Lower lobe of right lung (tissue), 2 donors: ENCODE measurements at regions not wholly inside any gene's neighbourhood (a gene's known extent, or its start where the extent isn't known, plus 50 kb on each side); places are given as distances from the start of the nearest gene placed in this dataset.

ENCODE experiments used
- ATAC-seq, 2 donors: fragments of 200-7000 bp; cut with Tn5 transposase; one replicate each; pipeline ENCODE4 v1.9.1; 2020 to 2022; ENCODE audit warnings: mild to moderate bottlenecking in 2 of 2, moderate library complexity in 2 of 2
- DNase-seq: peaks from one replicate; pipeline ENCODE4 v3.0.0-alpha.2; 2020
- H3K27ac ChIP-seq: fragments of 200-600 bp; one replicate; pipeline ENCODE4 v1.8.0; 2022
- H3K27me3 ChIP-seq: fragments of 200-600 bp; one replicate; pipeline ENCODE4 v1.8.0; 2022; ENCODE audit warnings: low read depth
- H3K36me3 ChIP-seq: fragments of 200-600 bp; one replicate; pipeline ENCODE4 v1.8.0; 2022; ENCODE audit warnings: mild to moderate bottlenecking
- H3K4me1 ChIP-seq: fragments of 200-600 bp; one replicate; pipeline ENCODE4 v1.8.0; 2022
- H3K4me3 ChIP-seq: fragments of 200-600 bp; one replicate; pipeline ENCODE4 v1.8.0; 2022; ENCODE audit warnings: mild to moderate bottlenecking
- H3K9me3 ChIP-seq: fragments of 200-600 bp; one replicate; pipeline ENCODE4 v1.8.0; 2022
- intact Hi-C: fragments of 100-400 bp; cut with DNase I; formaldehyde crosslinking; loops from one replicate; pipeline ENCODE4 v1.11.0; 2022
- TF ChIP-seq, protein P1 (sequence below): fragments of 200-600 bp; IDR thresholded peaks from one replicate; pipeline ENCODE4 v1.8.0; 2022; ENCODE audit warnings: antibody characterized with exemption, mild to moderate bottlenecking
- donor health status: DM: no; HTN: yes; CAD: no; lungs with severe emphysema.

DNA sequence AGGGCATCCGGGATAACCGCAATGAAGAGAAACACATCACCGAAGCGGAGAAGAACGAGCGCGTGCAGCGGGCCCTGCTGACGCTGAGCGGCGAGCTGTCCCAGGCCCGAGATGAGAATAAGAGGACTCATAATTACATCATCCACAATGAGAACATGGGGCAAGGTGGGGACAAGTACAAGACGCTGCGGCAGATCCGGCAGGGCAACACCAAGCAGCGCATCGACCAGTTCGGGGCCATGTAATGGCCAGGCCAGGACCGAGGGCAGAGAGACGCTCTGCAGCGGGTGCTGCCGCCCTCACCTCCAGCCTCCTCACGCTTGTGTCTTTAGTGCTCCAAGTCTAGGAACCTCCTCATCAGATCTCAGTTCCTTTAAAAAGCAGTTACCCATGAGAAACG lies 863.7 kb upstream of the ALCAM start:
- Histone ChIP-seq H3K27ac (no peak overlapping the region), H3K4me1 (no peaks in the 10 kb centered on the region), H3K9me3 (no peaks in the 10 kb centered on the region), H3K27me3 (no peaks in the 10 kb centered on the region), H3K4me3 (no peak overlapping the region), H3K36me3 (no peaks in the 10 kb centered on the region)
- TF ChIP-seq, protein P1, sequence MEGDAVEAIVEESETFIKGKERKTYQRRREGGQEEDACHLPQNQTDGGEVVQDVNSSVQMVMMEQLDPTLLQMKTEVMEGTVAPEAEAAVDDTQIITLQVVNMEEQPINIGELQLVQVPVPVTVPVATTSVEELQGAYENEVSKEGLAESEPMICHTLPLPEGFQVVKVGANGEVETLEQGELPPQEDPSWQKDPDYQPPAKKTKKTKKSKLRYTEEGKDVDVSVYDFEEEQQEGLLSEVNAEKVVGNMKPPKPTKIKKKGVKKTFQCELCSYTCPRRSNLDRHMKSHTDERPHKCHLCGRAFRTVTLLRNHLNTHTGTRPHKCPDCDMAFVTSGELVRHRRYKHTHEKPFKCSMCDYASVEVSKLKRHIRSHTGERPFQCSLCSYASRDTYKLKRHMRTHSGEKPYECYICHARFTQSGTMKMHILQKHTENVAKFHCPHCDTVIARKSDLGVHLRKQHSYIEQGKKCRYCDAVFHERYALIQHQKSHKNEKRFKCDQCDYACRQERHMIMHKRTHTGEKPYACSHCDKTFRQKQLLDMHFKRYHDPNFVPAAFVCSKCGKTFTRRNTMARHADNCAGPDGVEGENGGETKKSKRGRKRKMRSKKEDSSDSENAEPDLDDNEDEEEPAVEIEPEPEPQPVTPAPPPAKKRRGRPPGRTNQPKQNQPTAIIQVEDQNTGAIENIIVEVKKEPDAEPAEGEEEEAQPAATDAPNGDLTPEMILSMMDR = no peak
- intact Hi-C loops = no loop called here
- ATAC-seq (no peak), DNase-seq (no peak)

DNA sequence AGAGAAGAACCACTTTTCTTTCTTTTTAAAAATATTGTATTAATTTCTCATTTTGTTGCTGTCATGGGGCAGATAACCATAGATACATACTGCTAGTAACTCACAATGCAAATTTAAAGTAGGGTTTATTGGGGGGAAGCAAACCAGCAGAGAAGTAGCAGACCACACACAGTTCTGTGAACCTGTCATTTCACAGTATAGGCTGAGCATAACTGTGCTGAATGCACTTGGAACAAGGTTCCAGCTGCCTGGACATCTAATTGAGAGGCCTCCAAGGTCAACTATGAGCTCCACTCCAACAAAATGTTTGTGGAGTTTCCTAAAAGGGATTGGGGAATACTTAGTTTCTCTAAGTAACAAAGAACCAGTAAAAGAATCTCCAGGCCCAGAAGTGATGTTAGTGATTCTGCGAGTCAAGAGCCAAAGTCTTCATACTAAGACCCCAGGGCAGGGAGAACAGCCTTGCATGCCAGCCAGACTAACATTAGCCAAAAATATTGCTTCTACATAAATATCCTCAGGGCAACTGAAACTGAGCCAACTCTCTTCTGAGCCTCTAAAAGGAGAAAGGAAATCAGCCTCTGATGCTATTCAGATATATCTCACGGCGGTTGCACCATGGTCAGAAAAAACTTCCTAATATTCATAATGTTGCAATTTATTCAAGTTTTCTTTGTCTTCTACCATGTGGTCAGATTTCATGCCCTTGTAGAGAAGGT lies 856.4 kb upstream of the ALCAM start:
- no peaks in the 10 kb centered on the region for H3K27me3 ChIP-seq
- H3K27ac ChIP-seq = no peak overlapping the region
- no peaks in the 10 kb centered on the region for H3K9me3 ChIP-seq
- no peak overlapping the region for H3K4me3 ChIP-seq
- no peaks in the 10 kb centered on the region for H3K36me3 ChIP-seq
- ATAC-seq = no peak
- H3K4me1 ChIP-seq = no peaks in the 10 kb centered on the region
- intact Hi-C loops = no loop called here
- DNase-seq = no peak
- TF ChIP-seq, protein P1 = no peak

DNA sequence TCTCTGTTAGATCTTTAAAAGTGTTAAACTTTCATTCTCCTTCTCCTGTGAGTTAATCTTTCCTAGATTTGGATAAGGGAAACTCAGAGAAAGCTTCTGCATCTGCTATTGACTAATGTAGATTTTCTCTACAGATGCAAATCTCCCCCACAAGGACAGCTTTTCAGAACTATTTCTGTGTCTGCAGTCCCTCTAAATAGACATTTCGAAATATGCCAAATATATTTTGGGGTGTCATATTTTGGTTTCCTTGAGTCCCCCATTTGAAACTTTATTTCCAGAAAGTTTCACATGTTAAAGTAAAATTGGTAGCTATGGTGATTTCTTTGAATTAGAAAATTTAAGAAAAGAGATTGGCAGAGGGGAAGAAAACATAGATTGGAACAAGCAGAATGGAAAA lies 852.3 kb upstream of the ALCAM start:
- ATAC-seq (no peak), DNase-seq (no peak)
- Histone ChIP-seq H3K4me1 (no peaks in the 10 kb centered on the region), H3K27me3 (no peaks in the 10 kb centered on the region), H3K4me3 (no peak overlapping the region), H3K36me3 (no peaks in the 10 kb centered on the region), H3K9me3 (no peaks in the 10 kb centered on the region), H3K27ac (no peak overlapping the region)
- intact Hi-C loops = no loop called here
- TF ChIP-seq, protein P1 = no peak

DNA sequence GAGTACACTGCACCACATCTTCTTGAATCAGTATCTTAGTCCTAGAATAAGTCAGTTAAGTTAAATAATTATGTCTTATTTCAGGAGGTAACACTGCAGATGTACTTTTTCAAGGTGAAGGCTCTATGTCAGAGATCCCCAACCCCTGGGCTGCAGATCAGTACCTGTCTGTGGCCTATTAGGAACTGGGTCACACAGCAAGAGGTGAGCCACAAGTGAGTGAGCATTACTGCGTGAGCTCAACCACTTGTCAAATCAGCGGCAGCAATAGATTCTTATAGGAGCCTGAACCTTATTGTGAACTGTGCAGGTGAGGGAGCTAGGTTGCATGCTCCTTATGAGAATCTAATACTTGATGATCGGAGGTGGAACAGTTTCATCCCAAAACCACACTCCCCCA lies 851.9 kb upstream of the ALCAM start:
- Histone ChIP-seq H3K9me3 (no peaks in the 10 kb centered on the region), H3K27ac (no peak overlapping the region), H3K27me3 (no peaks in the 10 kb centered on the region), H3K36me3 (no peaks in the 10 kb centered on the region), H3K4me1 (no peaks in the 10 kb centered on the region), H3K4me3 (no peak overlapping the region)
- no peak for DNase-seq
- ATAC-seq = no peak
- TF ChIP-seq, protein P1 = no peak
- intact Hi-C loops = no loop called here

DNA sequence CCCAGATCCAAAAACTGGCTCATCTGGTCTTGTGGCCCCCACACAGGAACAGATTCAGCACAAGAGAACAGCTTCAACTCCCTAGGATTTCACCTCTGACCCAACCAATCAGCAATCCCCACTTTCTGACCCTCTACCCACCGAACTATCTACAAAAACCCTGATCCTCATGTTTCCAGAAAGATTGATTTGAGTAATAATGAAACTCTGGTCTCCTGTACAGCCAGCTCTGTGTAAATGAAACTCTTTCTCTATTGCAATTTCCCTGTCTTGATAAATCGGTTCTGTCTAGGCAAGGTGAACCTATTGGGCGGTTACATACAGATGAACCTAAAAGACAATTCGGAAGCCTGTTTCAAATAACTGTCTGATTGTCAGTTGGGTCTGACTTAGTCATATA lies 847.6 kb upstream of the ALCAM start:
- Histone ChIP-seq H3K27me3 (no peaks in the 10 kb centered on the region), H3K27ac (no peak overlapping the region), H3K9me3 (no peaks in the 10 kb centered on the region), H3K4me3 (no peak overlapping the region), H3K36me3 (no peaks in the 10 kb centered on the region), H3K4me1 (no peaks in the 10 kb centered on the region)
- intact Hi-C loops = no loop called here
- TF ChIP-seq, protein P1 = no peak
- ATAC-seq (no peak), DNase-seq (no peak)
